Mucosa of descending colon (tissue), 3 donors: ENCODE measurements at regions not wholly inside any gene's neighbourhood (a gene's known extent, or its start where the extent isn't known, plus 50 kb on each side); places are given as distances from the start of the nearest gene placed in this dataset.

Source experiments
- ATAC-seq: fragments of 200-7000 bp; cut with Tn5 transposase; one replicate; pipeline ENCODE4 v1.9.1; 2020; ENCODE audit warnings: mild to moderate bottlenecking, moderate library complexity
- DNase-seq, 3 donors: peaks; one replicate each; pipeline ENCODE4 v3.0.0-alpha.2; 2020
- H3K36me3 ChIP-seq: fragments of 200-600 bp; one replicate; pipeline ENCODE4 v1.8.0; 2021; ENCODE audit warnings: low read depth, mild to moderate bottlenecking
- H3K4me1 ChIP-seq: fragments of 200-600 bp; one replicate; pipeline ENCODE4 v1.8.0; 2021; ENCODE audit warnings: low read depth, mild to moderate bottlenecking
- H3K4me3 ChIP-seq: fragments of 200-600 bp; one replicate; pipeline ENCODE4 v1.8.0; 2021; ENCODE audit warnings: mild to moderate bottlenecking
- H3K9me3 ChIP-seq: fragments of 200-600 bp; one replicate; pipeline ENCODE4 v1.8.0; 2021; ENCODE audit warnings: mild to moderate bottlenecking
- intact Hi-C, 2 donors: fragments of 100-400 bp; cut with DNase I in 1 of 2; cut with micrococcal nuclease in 1 of 2; formaldehyde crosslinking; loops; one replicate each; pipeline versions ENCODE4 v1.11.0 to v1.11.1; 2022; cut with DNase I, micrococcal nuclease
- TF ChIP-seq, protein P1 (sequence below): fragments of 200-600 bp; IDR thresholded peaks from one replicate; pipeline ENCODE4 v1.8.0; 2022; ENCODE audit warnings: antibody characterized with exemption, mild to moderate bottlenecking
- donor health status: DM: no; HTN: no; CAD: no; lungs with moderate emphysema.
- donor health status: DM: no; HTN: no; CAD: no.
- donor health status: DM: no; HTN: yes; CAD: no.

DNA sequence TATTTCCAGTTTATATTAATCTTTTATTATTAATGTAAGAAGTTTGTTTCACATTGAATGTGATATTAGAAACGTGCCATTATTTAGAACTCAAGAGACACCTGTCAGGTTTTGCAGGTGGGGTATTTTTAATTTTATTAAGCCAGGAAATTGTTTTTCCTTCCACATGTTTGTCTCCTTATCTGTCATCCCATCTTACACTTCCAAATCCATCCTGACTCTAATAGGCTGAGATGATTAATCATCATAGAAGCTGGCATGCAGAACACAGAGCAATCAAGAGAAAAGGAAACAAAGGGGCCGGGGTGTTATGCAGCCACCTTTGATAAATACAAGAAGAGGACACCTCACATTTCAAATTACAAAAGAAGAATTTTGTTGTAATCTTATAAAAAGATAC is 506.5 kb downstream of the ISL1 start:
- Histone ChIP-seq H3K4me3 (no peak overlapping the region), H3K36me3 (no peaks in the 10 kb centered on the region), H3K4me1 (no peaks in the 10 kb centered on the region), H3K9me3 (no peaks in the 10 kb centered on the region)
- no peak for DNase-seq
- TF ChIP-seq, protein P1, sequence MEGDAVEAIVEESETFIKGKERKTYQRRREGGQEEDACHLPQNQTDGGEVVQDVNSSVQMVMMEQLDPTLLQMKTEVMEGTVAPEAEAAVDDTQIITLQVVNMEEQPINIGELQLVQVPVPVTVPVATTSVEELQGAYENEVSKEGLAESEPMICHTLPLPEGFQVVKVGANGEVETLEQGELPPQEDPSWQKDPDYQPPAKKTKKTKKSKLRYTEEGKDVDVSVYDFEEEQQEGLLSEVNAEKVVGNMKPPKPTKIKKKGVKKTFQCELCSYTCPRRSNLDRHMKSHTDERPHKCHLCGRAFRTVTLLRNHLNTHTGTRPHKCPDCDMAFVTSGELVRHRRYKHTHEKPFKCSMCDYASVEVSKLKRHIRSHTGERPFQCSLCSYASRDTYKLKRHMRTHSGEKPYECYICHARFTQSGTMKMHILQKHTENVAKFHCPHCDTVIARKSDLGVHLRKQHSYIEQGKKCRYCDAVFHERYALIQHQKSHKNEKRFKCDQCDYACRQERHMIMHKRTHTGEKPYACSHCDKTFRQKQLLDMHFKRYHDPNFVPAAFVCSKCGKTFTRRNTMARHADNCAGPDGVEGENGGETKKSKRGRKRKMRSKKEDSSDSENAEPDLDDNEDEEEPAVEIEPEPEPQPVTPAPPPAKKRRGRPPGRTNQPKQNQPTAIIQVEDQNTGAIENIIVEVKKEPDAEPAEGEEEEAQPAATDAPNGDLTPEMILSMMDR: no peak
- ATAC-seq: no peak
- intact Hi-C loops: no loop called here

DNA sequence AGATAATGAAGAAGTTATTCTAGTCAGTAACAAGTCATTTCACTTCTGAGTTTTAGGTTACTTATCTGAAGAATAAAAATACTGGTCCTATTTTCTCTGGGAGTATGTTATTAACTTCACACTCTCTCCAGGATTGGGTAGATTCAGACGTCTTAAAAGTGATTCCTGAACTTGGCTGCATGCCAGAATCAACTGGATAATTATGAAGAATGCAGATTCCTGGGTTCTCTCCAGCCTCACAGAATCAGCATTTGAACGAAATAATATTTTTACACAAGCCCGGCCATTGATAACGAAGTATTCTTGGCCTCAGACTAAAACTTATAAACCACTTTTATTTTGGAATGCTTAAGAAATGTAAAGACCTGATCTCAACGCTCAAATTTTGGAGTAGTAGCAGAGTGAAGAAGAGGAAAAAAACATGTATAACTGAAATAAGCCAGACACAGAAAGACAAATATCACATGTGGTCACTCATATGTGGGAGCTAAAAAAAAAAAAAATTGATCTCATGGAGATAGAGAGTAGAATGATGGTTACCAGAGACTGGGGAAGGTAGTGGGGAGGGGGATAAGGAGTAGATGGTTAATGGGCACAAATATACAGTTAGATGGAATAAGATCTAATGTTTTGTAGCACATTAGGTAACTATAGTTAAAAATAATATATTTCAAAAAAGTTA is 507.3 kb downstream of the ISL1 start:
- Histone ChIP-seq H3K9me3 (no peaks in the 10 kb centered on the region), H3K4me1 (no peaks in the 10 kb centered on the region), H3K36me3 (no peaks in the 10 kb centered on the region), H3K4me3 (no peak overlapping the region)
- intact Hi-C loops: no loop called here
- TF ChIP-seq, protein P1: no peak
- DNase-seq (no peak), ATAC-seq (no peak)

DNA sequence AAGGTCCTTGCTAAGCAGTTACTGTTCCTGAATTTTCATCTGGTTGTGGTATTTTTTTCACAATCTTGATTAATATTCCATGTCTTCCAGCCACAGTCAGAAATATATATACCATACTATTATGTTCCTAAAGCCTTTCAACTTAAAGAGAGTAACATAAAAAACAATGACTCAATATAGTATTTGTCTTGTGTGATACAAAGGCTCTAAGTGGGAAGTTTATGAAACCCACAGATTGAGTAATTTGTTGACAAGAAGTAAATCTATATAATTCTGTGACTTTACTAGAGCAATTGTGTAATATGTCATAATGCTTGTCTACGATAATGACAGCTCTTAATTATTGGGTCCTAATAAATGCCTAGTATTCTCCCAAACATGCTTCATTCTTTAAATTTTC is 509.4 kb downstream of the ISL1 start:
- no peaks in the 10 kb centered on the region for H3K4me1 ChIP-seq
- H3K4me3 ChIP-seq: no peak overlapping the region
- DNase-seq (no peak), ATAC-seq (no peak)
- H3K9me3 ChIP-seq: no peaks in the 10 kb centered on the region
- TF ChIP-seq, protein P1: no peak
- no peaks in the 10 kb centered on the region for H3K36me3 ChIP-seq
- intact Hi-C loops: no loop called here

DNA sequence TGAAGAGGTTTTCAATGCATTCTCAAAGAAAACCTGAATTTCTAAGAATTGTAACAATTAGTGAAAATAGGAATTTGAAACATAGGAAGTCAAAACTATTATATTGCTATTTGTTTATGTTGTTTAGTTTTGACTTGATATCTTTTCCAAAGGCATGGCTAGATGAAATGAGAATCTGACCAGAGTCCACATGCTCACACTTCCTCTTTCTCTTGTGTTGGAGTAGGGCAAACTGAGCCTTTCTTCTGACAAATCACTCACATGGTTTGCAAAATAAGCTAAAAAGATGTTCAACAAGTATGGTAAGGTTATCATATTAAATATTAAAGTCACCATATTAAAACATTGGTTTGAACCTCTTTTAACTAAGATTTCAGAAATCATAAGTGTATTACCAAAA is 512.6 kb downstream of the ISL1 start:
- intact Hi-C loops: no loop called here
- TF ChIP-seq, protein P1: no peak
- no peaks in the 10 kb centered on the region for H3K4me1 ChIP-seq
- no peaks in the 10 kb centered on the region for H3K9me3 ChIP-seq
- no peaks in the 10 kb centered on the region for H3K36me3 ChIP-seq
- DNase-seq (no peak), ATAC-seq (no peak)
- no peak overlapping the region for H3K4me3 ChIP-seq

DNA sequence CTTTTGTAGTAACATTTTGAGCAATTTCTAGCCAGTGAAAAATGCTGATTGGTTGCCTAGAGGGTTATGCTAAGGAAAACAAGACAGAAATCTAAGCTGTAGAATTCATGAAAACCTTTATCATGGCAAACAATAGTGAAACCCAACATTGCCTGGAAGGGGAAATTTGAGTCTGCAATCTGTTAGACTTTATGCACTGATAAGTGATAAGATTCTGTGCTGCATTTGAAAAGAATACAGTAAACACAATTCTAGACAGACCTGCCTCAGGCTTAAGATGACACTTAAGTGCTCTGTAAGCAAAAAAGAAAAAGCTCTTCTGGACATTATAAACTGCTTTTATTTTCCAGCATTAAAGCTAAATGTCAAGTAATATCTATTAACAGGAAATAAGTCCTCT is 519.3 kb downstream of the ISL1 start:
- Histone ChIP-seq H3K36me3 (no peaks in the 10 kb centered on the region), H3K4me3 (no peak overlapping the region), H3K9me3 (no peaks in the 10 kb centered on the region), H3K4me1 (no peaks in the 10 kb centered on the region)
- ATAC-seq (no peak), DNase-seq (no peak)
- TF ChIP-seq, protein P1: no peak
- intact Hi-C loops: no loop called here

DNA sequence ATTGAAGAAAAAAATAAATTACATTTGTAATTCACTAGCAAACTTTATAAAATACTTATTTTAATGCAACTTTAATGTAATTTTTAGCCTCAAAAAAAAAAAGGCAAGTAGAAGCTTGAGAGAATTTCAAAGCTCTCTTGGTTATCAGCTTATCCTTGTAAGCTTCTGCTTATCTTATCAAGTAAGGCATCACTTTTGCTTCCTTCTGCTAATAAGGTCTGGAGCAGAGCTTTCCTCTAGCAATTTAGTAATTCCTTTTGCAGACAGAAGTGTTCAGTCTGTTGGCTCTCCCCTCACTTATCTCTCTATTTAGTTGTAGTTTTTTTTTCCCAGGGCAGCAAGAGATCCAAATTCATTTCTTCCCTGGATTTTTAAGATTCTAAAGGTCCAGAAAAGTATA is 525.0 kb downstream of the ISL1 start:
- intact Hi-C loops: no loop called here
- no peak overlapping the region for H3K4me3 ChIP-seq
- H3K36me3 ChIP-seq: no peaks in the 10 kb centered on the region
- TF ChIP-seq, protein P1: no peak
- DNase-seq (no peak), ATAC-seq (no peak)
- no peaks in the 10 kb centered on the region for H3K4me1 ChIP-seq
- no peaks in the 10 kb centered on the region for H3K9me3 ChIP-seq
